Neural cell (in vitro differentiated cells): ENCODE measurements at regions not wholly inside any gene's neighbourhood (a gene's known extent, or its start where the extent isn't known, plus 50 kb on each side); places are given as distances from the start of the nearest gene placed in this dataset.

ENCODE experiments used
- H2AFZ ChIP-seq: fragments of 200-600, 300-800 bp; sonication (generic), shearing (Covaris generic); 2 replicates; pipeline ENCODE4 v1.6.0; 2014; ENCODE audit warnings: low read depth, mild to moderate bottlenecking, antibody characterized with exemption, low read length, moderate library complexity
- H3F3A ChIP-seq: fragments of 200-600 bp; shearing (Covaris generic); 2 replicates; pipeline ENCODE4 v1.6.1; 2016; ENCODE audit warnings: mild to moderate bottlenecking, moderate library complexity, mixed read lengths, antibody characterized with exemption, low read length; ENCODE audit not compliant: insufficient read depth, poor library complexity, severe bottlenecking
- H3K27ac ChIP-seq: fragments of 200-600, 300-800 bp; sonication (generic), shearing (Covaris generic); 2 replicates; pipeline ENCODE4 v1.5.1; 2014; ENCODE audit warnings: mild to moderate bottlenecking, low read length, moderate library complexity
- H3K27me3 ChIP-seq: fragments of 300-800, 200-600 bp; sonication (generic), shearing (Covaris generic); 2 replicates; pipeline ENCODE4 v1.6.0; 2014; ENCODE audit warnings: mild to moderate bottlenecking, low read depth, low read length, moderate library complexity; ENCODE audit not compliant: insufficient read depth
- H3K36me3 ChIP-seq: fragments of 300-800, 200-600 bp; sonication (generic), shearing (Covaris generic); 2 replicates; pipeline ENCODE4 v1.5.1; 2014; ENCODE audit warnings: mild to moderate bottlenecking, antibody characterized with exemption, low read length, moderate library complexity; ENCODE audit not compliant: insufficient read depth
- H3K4me2 ChIP-seq: fragments of 300-800, 200-600 bp; sonication (generic), shearing (Covaris generic); 2 replicates; pipeline ENCODE4 v1.6.0; 2014; ENCODE audit warnings: mild to moderate bottlenecking, low read length
- H3K4me3 ChIP-seq: fragments of 300-800, 200-600 bp; sonication (generic), shearing (Covaris generic); 2 replicates; pipeline ENCODE4 v1.5.1; 2014; ENCODE audit warnings: mild to moderate bottlenecking, low read length, moderate library complexity
- H3K79me2 ChIP-seq: fragments of 200-600 bp; shearing (Covaris generic); replicated peaks from 2 replicates; pipeline ENCODE4 v1.6.0; 2014; ENCODE audit warnings: mild to moderate bottlenecking, low read length, moderate library complexity; ENCODE audit not compliant: insufficient read depth
- H3K9ac ChIP-seq: fragments of 300-800, 200-600 bp; sonication (generic), shearing (Covaris generic); 2 replicates; pipeline ENCODE4 v1.6.1; 2016; ENCODE audit warnings: mild to moderate bottlenecking, low read length, mixed read lengths
- H3K9me2 ChIP-seq: fragments of 200-600 bp; shearing (Covaris generic); 2 replicates; pipeline ENCODE4 v1.6.1; 2016; ENCODE audit warnings: mild to moderate bottlenecking, low read length, mixed read lengths; ENCODE audit not compliant: insufficient read depth
- H3K9me3 ChIP-seq: fragments of 200-600, 300-800 bp; sonication (generic), shearing (Covaris generic); 2 replicates; pipeline ENCODE4 v1.6.1; 2016; ENCODE audit warnings: mild to moderate bottlenecking, mixed run types, low read length, moderate library complexity, mixed read lengths
- H4K20me1 ChIP-seq: fragments of 200-600 bp; shearing (Covaris generic); 2 replicates; pipeline ENCODE4 v1.6.1; 2016; ENCODE audit warnings: mild to moderate bottlenecking, mixed run types; ENCODE audit not compliant: insufficient read depth
- CTCF ChIP-seq: fragments of 450-650 bp; IDR thresholded peaks from 2 replicates; pipeline ENCODE4 v1.5.1; 2014; ENCODE audit warnings: antibody characterized with exemption, mild to moderate bottlenecking, moderate library complexity; ENCODE audit not compliant: poor library complexity, severe bottlenecking
- EP300 ChIP-seq: fragments of 450-650 bp; conservative IDR thresholded peaks from 2 replicates; pipeline ENCODE4 v1.6.1; 2014; ENCODE audit warnings: antibody characterized with exemption, mild to moderate bottlenecking, moderate library complexity; ENCODE audit not compliant: poor library complexity, severe bottlenecking
- EZH2 ChIP-seq: fragments of 200-600, 300-800 bp; shearing (Covaris generic), sonication (generic); IDR thresholded peaks from 2 replicates; pipeline ENCODE4 v1.6.1; 2014; ENCODE audit warnings: antibody characterized with exemption, low read length, borderline replicate concordance, mild to moderate bottlenecking; ENCODE audit not compliant: insufficient read depth, poor library complexity, severe bottlenecking
- MXI1 ChIP-seq: fragments of 450-650 bp; conservative IDR thresholded peaks from 2 replicates; pipeline ENCODE4 v1.6.1; 2014; ENCODE audit warnings: antibody characterized with exemption, mild to moderate bottlenecking; ENCODE audit not compliant: poor library complexity, severe bottlenecking
- POLR2AphosphoS5 ChIP-seq: IDR thresholded peaks from 2 replicates; pipeline ENCODE4 v1.6.1; 2012
- RAD21 ChIP-seq: fragments of 450-650 bp; conservative IDR thresholded peaks from 2 replicates; pipeline ENCODE4 v1.6.1; 2014; ENCODE audit warnings: antibody characterized with exemption, mild to moderate bottlenecking, moderate library complexity
- REST ChIP-seq: IDR thresholded peaks from 2 replicates; pipeline ENCODE4 v1.6.1; 2012; ENCODE audit warnings: borderline replicate concordance
- SMC3 ChIP-seq: fragments of 450-650 bp; conservative IDR thresholded peaks from 2 replicates; pipeline ENCODE4 v1.6.1; 2014; ENCODE audit warnings: antibody characterized with exemption, mild to moderate bottlenecking, moderate library complexity; ENCODE audit not compliant: poor library complexity
- TAF1 ChIP-seq: IDR thresholded peaks from 2 replicates; pipeline ENCODE4 v1.6.1; 2012; ENCODE audit warnings: low read depth

GRCh38 chr12:77606348-77606747 lies 224.3 kb upstream of the NAV3 start:
- Histone ChIP-seq H4K20me1 (no peaks in the 10 kb centered on the region), H3K36me3 (no peaks in the 10 kb centered on the region), H3K9ac (no peak overlapping the region), H3F3A (peaks cover 9% of the 10 kb centered on the region), H3K79me2 (no peaks in the 10 kb centered on the region), H3K9me2 (no peaks in the 10 kb centered on the region), H3K9me3 (no peaks in the 10 kb centered on the region), H3K4me3 (no peak overlapping the region), H3K27ac (no peak overlapping the region), H2AFZ (no peak overlapping the region), H3K4me2 (no peak overlapping the region), H3K27me3 (no peaks in the 10 kb centered on the region)
- TF ChIP-seq EP300 = no peak
- TF ChIP-seq EZH2 = no peak
- no peak for TF ChIP-seq POLR2AphosphoS5
- no peak for TF ChIP-seq REST
- no peak for TF ChIP-seq SMC3
- no peak for TF ChIP-seq CTCF
- TF ChIP-seq MXI1 = no peak
- TF ChIP-seq RAD21 = no peak
- no peak for TF ChIP-seq TAF1

- peaks cover 6% of the 10 kb centered on the region for H3F3A ChIP-seq
- H3K27ac ChIP-seq = peak overlapping the region; percentile 80
- peak overlapping the region; percentile 47 for H3K4me2 ChIP-seq
- H3K36me3 ChIP-seq = no peaks in the 10 kb centered on the region
- no peaks in the 10 kb centered on the region for H3K79me2 ChIP-seq
- H3K9me3 ChIP-seq = no peaks in the 10 kb centered on the region
- H4K20me1 ChIP-seq = no peaks in the 10 kb centered on the region
- no peaks in the 10 kb centered on the region for H3K27me3 ChIP-seq
- H2AFZ ChIP-seq = no peak overlapping the region
- H3K9me2 ChIP-seq = no peaks in the 10 kb centered on the region
- peak overlapping the region; percentile 34 for H3K9ac ChIP-seq
- H3K4me3 ChIP-seq = peak overlapping the region; percentile 34
- TF ChIP-seq EP300 (peak; percentile 93), POLR2AphosphoS5 (peak; percentile 67), RAD21 (peak; percentile 34), EZH2 (no peak), CTCF (no peak), REST (peak; percentile 29)
Measured at GRCh38 chr12:77603946-77604345, 226.7 kb upstream of the NAV3 start.
